Body of pancreas (tissue), 4 donors: ENCODE measurements at regions not wholly inside any gene's neighbourhood (a gene's known extent, or its start where the extent isn't known, plus 50 kb on each side); places are given as distances from the start of the nearest gene placed in this dataset.

ENCODE experiments used
- ATAC-seq: fragments of 150-250 bp; one replicate; pipeline ENCODE4 v1.9.1; 2016
- DNase-seq, 4 donors: peaks; one replicate each; pipeline ENCODE4 v3.0.0-alpha.2; 2019
- H3K27ac ChIP-seq, 4 donors: fragments of 200-600 bp; sonication (generic); 1 replicate in 3 of 4; 2 replicates in 1 of 4; pipeline versions ENCODE4 v1.5.1 to v1.6.1; 2016 to 2019; ENCODE audit warnings: mild to moderate bottlenecking in 1 of 4, mixed read lengths in 1 of 4, moderate library complexity in 1 of 4
- H3K27me3 ChIP-seq, 2 donors: fragments of 200-600 bp; sonication (generic); one replicate each; pipeline ENCODE4 v1.6.0; 2016; ENCODE audit warnings: mild to moderate bottlenecking in 1 of 2
- H3K36me3 ChIP-seq, 2 donors: fragments of 200-600 bp; sonication (generic); replicated peaks in 1 of 2; 2 replicates each; pipeline ENCODE4 v1.5.1; 2016; ENCODE audit warnings: low read depth in 2 of 2; ENCODE audit not compliant: insufficient read depth in 1 of 2
- H3K4me1 ChIP-seq: fragments of 200-600 bp; sonication (generic); one replicate; pipeline ENCODE4 v1.6.0; 2016
- H3K4me3 ChIP-seq, 2 donors: fragments of 200-600 bp; sonication (generic); 1 replicate in 1 of 2; 2 replicates in 1 of 2; pipeline ENCODE4 v1.5.1; 2016 to 2019
- H3K9me3 ChIP-seq, 3 donors: fragments of 200-600 bp; sonication (generic); 1 replicate in 2 of 3; 2 replicates in 1 of 3; pipeline ENCODE4 v1.5.1; 2016
- CTCF ChIP-seq, 7 experiments: fragments of 450-650 bp in 4 of 7; fragments of 200-600 bp in 3 of 7; sonication (generic) in 3 of 7; IDR thresholded peaks; one replicate each; pipeline ENCODE4 v1.5.1; 2016 to 2019; ENCODE audit warnings: antibody characterized with exemption in 7 of 7
- POLR2A ChIP-seq, 3 donors: fragments of 450-650 bp; IDR thresholded peaks; one replicate each; pipeline ENCODE4 v1.6.1; 2016; ENCODE audit warnings: antibody characterized with exemption in 3 of 3, mild to moderate bottlenecking in 2 of 3
- WGBS, 2 donors: methylation state at CpG; one replicate each; pipeline ENCODE4 v1.1.5; 2017; 5-methylcytosine and 5-hydroxymethylcytosine counted together
- intact Hi-C: fragments of 100-400 bp; cut with DNase I; formaldehyde crosslinking; loops from one replicate; pipeline ENCODE4 v1.15.1; 2023

GRCh38 chr3:159782724-159783421 lies 205.8 kb upstream of the IL12A start:
- no peak for ATAC-seq
- no peak for DNase-seq
- Histone ChIP-seq H3K9me3 (no peaks in the 10 kb centered on the region), H3K4me3 (no peak overlapping the region), H3K4me1 (no peaks in the 10 kb centered on the region), H3K36me3 (no peaks in the 10 kb centered on the region), H3K27me3 (no peaks in the 10 kb centered on the region), H3K27ac (no peak overlapping the region)
- 44 to 51% methylated on average over 5 of the region's 5 CpGs for WGBS, 2 donors
- TF ChIP-seq CTCF (IDR thresholded peaks at IDR 0.05) (no peak), POLR2A (IDR thresholded peaks at IDR 0.05) (no peak)
- intact Hi-C loops, result no loop called here

- H3K9me3 ChIP-seq, result no peaks in the 10 kb centered on the region
- ATAC-seq (no peak), DNase-seq (no peak)
- 47 to 56% methylated on average over 13 of the region's 13 CpGs for WGBS, 2 donors
- H3K27me3 ChIP-seq, result no peaks in the 10 kb centered on the region
- no peaks in the 10 kb centered on the region for H3K36me3 ChIP-seq
- intact Hi-C loops, result no loop called here
- no peaks in the 10 kb centered on the region for H3K4me1 ChIP-seq
- no peak overlapping the region for H3K27ac ChIP-seq
- TF ChIP-seq CTCF (IDR thresholded peaks at IDR 0.05) (no peak), POLR2A (IDR thresholded peaks at IDR 0.05) (no peak)
- H3K4me3 ChIP-seq, result no peak overlapping the region
Observed at GRCh38 chr3:159783780-159784742, 204.6 kb upstream of the IL12A start.

DNA sequence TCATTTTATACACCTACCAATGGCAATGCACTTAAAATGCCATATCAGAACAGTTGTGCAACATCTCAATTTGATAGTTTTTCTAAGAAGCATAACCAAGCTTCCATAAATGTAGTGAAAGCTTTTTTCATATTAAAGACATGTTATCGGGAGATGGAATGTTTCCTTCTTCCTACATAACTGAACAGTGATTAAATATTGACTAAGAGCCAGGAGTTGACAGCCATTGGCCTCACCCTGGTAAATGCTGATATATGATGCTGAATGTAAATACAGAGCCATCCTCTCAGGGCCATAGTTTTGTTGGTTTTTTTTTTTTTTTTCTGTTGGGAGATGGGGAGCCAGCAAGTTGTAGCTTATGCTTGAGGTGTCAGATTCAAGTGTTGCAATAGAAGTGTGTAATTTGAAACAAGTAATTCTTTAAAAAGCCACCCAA lies 203.3 kb upstream of the IL12A start:
- Histone ChIP-seq H3K27me3 (no peaks in the 10 kb centered on the region), H3K27ac (no peak overlapping the region), H3K9me3 (no peaks in the 10 kb centered on the region), H3K4me3 (no peak overlapping the region), H3K4me1 (no peaks in the 10 kb centered on the region), H3K36me3 (no peaks in the 10 kb centered on the region)
- intact Hi-C loops, result no loop called here
- ATAC-seq (no peak), DNase-seq (no peak)
- TF ChIP-seq CTCF (IDR thresholded peaks at IDR 0.05) (no peak), POLR2A (IDR thresholded peaks at IDR 0.05) (no peak)
- WGBS, 2 donors, result 11% methylated on average over 1 of the region's 1 CpG

GRCh38 chr3:159786489-159787177 lies 202.0 kb upstream of the IL12A start:
- Histone ChIP-seq H3K27ac (no peak overlapping the region), H3K4me3 (no peak overlapping the region), H3K27me3 (no peaks in the 10 kb centered on the region), H3K36me3 (no peaks in the 10 kb centered on the region), H3K4me1 (no peaks in the 10 kb centered on the region), H3K9me3 (no peaks in the 10 kb centered on the region)
- 54 to 65% methylated on average over 9 of the region's 9 CpGs for WGBS, 2 donors
- no peak for ATAC-seq
- DNase-seq, result no peak
- TF ChIP-seq CTCF (IDR thresholded peaks at IDR 0.05), result no peak
- TF ChIP-seq POLR2A (IDR thresholded peaks at IDR 0.05), result no peak
- intact Hi-C loops, result no loop called here
